22Rv1 (cell line): ENCODE measurements at regions not wholly inside any gene's neighbourhood (a gene's known extent, or its start where the extent isn't known, plus 50 kb on each side); places are given as distances from the start of the nearest gene placed in this dataset.

Experiments used
- ZFX ChIP-seq: fragments of 450-650 bp; IDR thresholded peaks from 2 replicates; pipeline ENCODE4 v1.6.1; 2017; ENCODE audit warnings: antibody characterized with exemption, borderline replicate concordance
- TF ChIP-seq, protein P1 (sequence below): fragments of 450-650 bp; IDR thresholded peaks from 2 replicates; pipeline ENCODE4 v1.5.1; 2017; ENCODE audit warnings: mild to moderate bottlenecking

- TF ChIP-seq, protein P1, sequence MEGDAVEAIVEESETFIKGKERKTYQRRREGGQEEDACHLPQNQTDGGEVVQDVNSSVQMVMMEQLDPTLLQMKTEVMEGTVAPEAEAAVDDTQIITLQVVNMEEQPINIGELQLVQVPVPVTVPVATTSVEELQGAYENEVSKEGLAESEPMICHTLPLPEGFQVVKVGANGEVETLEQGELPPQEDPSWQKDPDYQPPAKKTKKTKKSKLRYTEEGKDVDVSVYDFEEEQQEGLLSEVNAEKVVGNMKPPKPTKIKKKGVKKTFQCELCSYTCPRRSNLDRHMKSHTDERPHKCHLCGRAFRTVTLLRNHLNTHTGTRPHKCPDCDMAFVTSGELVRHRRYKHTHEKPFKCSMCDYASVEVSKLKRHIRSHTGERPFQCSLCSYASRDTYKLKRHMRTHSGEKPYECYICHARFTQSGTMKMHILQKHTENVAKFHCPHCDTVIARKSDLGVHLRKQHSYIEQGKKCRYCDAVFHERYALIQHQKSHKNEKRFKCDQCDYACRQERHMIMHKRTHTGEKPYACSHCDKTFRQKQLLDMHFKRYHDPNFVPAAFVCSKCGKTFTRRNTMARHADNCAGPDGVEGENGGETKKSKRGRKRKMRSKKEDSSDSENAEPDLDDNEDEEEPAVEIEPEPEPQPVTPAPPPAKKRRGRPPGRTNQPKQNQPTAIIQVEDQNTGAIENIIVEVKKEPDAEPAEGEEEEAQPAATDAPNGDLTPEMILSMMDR = no peak
- no peak for TF ChIP-seq ZFX
Measured at GRCh38 chr1:221933814-221934213, 191.9 kb upstream of the DUSP10 start.
